HG03442 (cell line): ENCODE measurements at regions not wholly inside any gene's neighbourhood (a gene's known extent, or its start where the extent isn't known, plus 50 kb on each side); places are given as distances from the start of the nearest gene placed in this dataset.

Experiments
- ATAC-seq: cut with Tn5 transposase; IDR thresholded peaks from one replicate; pipeline ENCODE4 v1.9.1; 2021; ENCODE audit warnings: mild to moderate bottlenecking, moderate library complexity; ENCODE audit not compliant: unreplicated experiment

GRCh38 chr13:40376296-40376849 is 290.1 kb downstream of the FOXO1 start:
- no peak for ATAC-seq

DNA sequence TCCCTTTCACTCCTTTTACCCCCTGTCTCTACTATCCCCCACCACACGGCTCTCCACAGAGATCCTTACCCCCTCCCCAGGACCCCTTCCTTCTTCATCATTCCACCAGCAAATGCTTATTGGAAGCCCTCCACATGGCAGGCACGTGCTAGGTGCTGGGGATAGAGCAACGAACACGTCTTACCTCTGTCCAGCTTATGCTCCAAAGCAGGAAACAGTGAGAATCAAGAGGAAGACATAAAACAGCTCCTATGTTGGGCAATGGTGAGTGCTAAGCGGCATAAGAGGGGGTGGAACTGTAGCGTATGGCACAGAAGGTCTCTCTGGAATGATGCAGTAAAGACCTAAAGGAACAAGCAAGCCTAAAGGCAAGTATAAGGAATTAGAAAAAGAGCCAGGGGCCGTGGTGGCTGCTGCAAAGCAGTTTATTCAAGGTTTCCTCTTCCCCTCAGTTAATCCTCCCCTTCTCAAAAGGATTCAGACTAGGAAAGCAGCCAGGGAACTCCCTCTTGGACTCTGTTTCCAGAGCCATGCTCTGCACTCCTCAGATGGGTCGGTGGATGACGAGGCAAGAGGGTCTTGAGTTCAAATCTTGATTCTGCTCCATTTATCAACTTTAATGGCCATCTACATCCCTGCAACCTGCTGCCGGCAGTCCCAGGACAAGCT is 289.4 kb downstream of the FOXO1 start:
- no peak for ATAC-seq

DNA sequence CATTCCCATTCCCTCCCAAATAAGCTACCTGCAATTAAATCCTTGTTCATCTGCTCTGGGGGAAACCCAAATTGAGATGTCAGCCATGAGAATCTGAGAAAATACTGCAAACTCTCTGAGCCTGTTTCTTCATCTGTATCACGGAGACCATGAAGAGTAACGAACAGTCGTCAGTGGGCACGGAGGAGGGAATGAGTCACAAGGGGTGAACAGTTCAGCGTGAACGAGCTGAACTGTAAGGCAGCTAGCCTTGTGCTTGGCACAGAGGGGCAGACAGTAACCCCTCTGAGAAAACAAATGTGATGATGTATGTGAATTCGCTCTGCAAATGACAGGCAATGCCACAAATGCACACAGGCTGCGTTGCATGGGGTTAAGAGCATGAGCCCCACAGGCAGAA is 288.7 kb downstream of the FOXO1 start:
- ATAC-seq, result no peak

DNA sequence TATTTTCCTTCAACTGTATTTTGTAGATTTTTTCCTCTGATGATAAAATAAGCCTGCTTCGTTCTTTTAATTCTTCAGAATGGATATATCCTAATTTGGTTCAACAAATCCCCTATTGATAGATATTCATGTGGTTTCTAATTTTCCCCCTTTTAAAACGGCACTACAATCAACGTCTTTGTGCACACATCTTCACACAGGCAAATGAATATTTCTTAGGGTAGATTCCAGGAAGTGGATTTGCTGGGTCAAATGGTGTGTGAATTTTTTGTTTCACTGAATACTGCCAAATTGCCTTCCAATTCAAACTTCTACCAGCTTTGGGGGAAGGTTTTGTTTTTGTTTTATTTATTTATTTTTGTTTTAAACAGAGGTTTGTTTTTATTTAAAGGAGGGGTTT is 287.2 kb downstream of the FOXO1 start:
- ATAC-seq, result no peak

DNA sequence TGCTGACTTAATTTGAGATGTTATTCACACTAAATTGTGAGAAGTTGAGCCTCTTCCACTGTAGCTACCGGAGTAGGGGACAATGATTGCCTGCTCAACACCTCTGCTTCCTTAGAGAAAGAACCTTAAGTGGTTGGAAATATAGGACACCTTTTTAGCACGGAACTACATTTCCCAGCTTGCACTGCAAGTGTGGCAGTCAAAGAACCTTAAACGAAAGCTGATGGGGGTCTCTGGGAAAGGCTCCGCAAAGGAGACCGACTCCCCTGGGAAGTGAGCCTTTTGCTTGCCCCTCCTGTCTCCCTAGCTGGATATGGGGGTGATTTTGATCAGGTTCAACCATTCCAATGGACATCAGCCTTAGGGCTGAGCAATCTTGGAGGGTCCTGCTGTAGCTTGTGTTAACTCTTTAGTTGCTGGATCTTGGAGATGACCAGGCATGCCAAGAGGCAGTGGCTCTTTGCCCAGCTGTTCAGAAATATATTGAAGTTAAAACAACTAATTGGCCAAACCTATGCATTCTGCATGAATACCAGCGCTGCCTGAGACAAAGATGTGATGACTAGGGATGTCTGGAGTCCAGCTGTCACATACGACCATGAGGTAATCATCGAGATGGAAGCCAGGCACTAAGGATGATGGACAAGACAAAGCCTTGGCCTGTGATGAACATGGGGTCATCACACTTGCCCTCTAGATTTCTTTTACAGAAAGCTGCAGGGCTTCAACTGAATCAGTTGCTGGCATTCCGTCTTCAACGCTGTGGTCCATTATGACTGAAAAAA is 286.5 kb downstream of the FOXO1 start:
- ATAC-seq, result no peak

- no peak for ATAC-seq
These were observed 284.3 kb downstream of the FOXO1 start for GRCh38 chr13:40381935-40382764.

- ATAC-seq, result no peak
These were observed 283.3 kb downstream of the FOXO1 start for GRCh38 chr13:40383132-40383531.

GRCh38 chr13:40383885-40384284 is 282.6 kb downstream of the FOXO1 start:
- ATAC-seq, result no peak

- no peak for ATAC-seq
These were observed 281.2 kb downstream of the FOXO1 start for GRCh38 chr13:40384976-40385857.

DNA sequence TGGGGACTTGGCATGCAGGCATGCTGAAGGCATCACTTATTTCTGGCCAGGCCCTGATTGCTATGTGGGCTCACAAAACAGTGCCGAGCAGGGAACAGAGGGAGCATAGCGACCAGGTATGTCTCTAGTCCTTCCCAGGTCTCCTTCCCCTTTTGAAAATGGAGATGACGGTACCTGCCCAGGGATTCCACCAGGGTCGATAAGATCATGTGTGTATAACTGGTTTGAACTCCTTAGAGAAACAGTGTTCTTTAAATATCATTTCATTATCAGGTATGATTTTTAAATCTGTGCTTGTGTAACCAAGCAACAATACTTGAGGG is 280.6 kb downstream of the FOXO1 start:
- no peak for ATAC-seq

DNA sequence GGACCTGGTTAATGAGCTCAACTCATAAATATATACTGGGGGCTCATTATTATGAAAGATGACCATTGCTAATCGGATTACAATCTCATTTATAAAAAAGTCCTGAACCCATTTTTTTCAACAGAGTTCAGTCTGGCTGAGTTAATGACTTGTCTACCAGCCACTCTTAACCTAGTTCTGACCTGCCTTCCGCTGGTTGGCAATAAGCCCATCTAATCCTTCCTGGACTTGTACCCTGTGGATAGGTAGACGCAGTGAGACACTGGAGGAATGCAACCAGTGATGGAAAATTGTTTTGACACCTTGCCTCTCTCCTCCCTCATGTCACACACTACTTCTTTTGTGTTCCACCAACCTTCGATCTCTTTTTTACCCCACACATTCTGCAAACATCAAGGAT is 279.9 kb downstream of the FOXO1 start:
- ATAC-seq, result no peak

GRCh38 chr13:40387775-40388174 is 278.7 kb downstream of the FOXO1 start:
- no peak for ATAC-seq

DNA sequence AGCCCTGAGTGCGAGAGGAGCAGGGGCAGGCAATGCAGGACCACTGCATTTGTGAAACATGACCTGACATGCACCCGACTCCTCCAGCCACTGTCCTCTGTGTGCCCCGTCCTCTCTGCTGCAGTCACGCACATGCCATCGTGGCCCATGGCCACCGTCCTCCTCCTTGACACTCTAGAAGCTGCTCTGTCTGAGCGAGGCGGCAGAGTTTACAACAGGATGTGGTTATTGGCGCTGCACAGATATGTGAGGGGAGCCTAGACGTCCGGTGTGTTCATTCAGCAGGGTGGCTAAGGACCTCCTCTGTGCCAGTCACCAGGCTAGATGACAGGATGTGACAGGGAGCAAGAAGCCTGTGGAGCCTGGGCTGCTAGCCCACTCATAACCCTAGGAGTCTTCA is 277.8 kb downstream of the FOXO1 start:
- peak; percentile 97 for ATAC-seq

- ATAC-seq, result peak; percentile 36
These were observed 277.3 kb downstream of the FOXO1 start for GRCh38 chr13:40389081-40389641.

DNA sequence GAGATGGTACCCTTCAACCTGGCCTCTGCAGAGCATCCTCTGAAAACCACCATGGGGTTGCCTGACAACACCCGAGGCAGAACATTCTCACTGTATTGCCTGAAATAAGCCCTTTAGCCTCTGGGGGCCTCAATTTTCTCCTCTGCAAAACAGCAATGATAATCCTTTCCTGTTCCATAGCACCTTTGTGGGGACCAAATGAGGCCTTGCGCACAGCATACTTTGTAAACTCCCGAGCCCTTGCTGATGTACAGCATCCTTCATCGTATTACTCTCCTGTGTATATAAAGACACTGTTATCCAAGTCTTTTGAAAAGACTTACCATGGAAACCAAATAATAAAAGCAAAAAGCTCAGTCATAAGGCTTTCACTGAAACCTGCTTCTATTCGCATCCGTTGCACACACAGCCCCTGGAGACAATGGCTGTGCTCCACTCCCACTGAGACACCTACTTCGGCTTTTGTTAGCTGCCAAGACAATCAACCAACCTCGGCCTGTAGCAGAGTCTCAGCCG is 276.0 kb downstream of the FOXO1 start:
- no peak for ATAC-seq

- ATAC-seq, result no peak
These were observed 274.7 kb downstream of the FOXO1 start for GRCh38 chr13:40391788-40392187.

- ATAC-seq, result no peak
These were observed 272.0 kb downstream of the FOXO1 start for GRCh38 chr13:40394304-40394985.

GRCh38 chr13:40398065-40398464 is 268.4 kb downstream of the FOXO1 start:
- no peak for ATAC-seq

GRCh38 chr13:40399756-40400155 is 266.7 kb downstream of the FOXO1 start:
- no peak for ATAC-seq
